H1 (cell line): ENCODE measurements at regions not wholly inside any gene's neighbourhood (a gene's known extent, or its start where the extent isn't known, plus 50 kb on each side); places are given as distances from the start of the nearest gene placed in this dataset.

Experiments
- CTCF ChIA-PET: fragments of 300-600 bp; sonication (Branson Sonifier 250); formaldehyde crosslinking; loops from one replicate; lab custom pipeline; 2021; ENCODE audit not compliant: partially characterized antibody; lab: Charles Lee
- POLR2A ChIA-PET: fragments of 300-600 bp; sonication (Branson Sonifier 250); formaldehyde crosslinking; loops from one replicate; lab custom pipeline; 2021; ENCODE audit warnings: inconsistent platforms; ENCODE audit not compliant: partially characterized antibody; lab: Charles Lee
- DNase-seq, 2 experiments: peaks; one replicate each; pipeline versions ENCODE4 v3.0.0 to v3.0.0-alpha.2; 2010 to 2022; ENCODE audit warnings: low spot score in 2 of 2, low read depth in 1 of 2, mixed read lengths in 1 of 2
- FAIRE-seq: peaks from 2 replicates; lab custom pipeline; 2011; peaks lifted over from hg19 to GRCh38; lab: Jason Lieb, UNC
- H2AFZ ChIP-seq: 2 replicates; pipeline ENCODE4 v1.8.1; 2012; ENCODE audit warnings: low read length, inconsistent platforms
- H2AK5ac ChIP-seq: 2 replicates; pipeline ENCODE4 v1.6.1; 2013; ENCODE audit warnings: low read depth, low read length
- H2BK120ac ChIP-seq: replicated peaks from 2 replicates; pipeline ENCODE3; 2013; ENCODE audit warnings: low read depth, low read length, inconsistent platforms
- H2BK12ac ChIP-seq: 2 replicates; pipeline ENCODE4 v1.6.1; 2013; ENCODE audit warnings: low read depth, low read length
- H2BK15ac ChIP-seq: 2 replicates; pipeline ENCODE4 v1.6.1; 2013; ENCODE audit warnings: low read length
- H2BK20ac ChIP-seq: 2 replicates; pipeline ENCODE4 v1.6.1; 2013; ENCODE audit warnings: low read length
- H2BK5ac ChIP-seq: 2 replicates; pipeline ENCODE4 v1.6.1; 2013; ENCODE audit warnings: low read depth, low read length
- H3K14ac ChIP-seq: 2 replicates; pipeline ENCODE4 v1.6.1; 2013; ENCODE audit warnings: inconsistent platforms; ENCODE audit not compliant: insufficient read length
- H3K18ac ChIP-seq: 2 replicates; pipeline ENCODE4 v1.6.1; 2013; ENCODE audit warnings: low read length; ENCODE audit errors: extremely low read depth
- H3K23ac ChIP-seq: 2 replicates; pipeline ENCODE4 v1.6.1; 2013; ENCODE audit warnings: inconsistent platforms; ENCODE audit not compliant: insufficient read length
- H3K23me2 ChIP-seq: 2 replicates; pipeline ENCODE4 v1.6.1; 2013; ENCODE audit warnings: low read depth, low read length
- H3K27ac ChIP-seq: 2 replicates; pipeline ENCODE4 v1.6.1; 2011; ENCODE audit warnings: low read depth, low read length, inconsistent platforms
- H3K27me3 ChIP-seq, 4 experiments: replicated peaks in 1 of 4; 1 replicate in 1 of 4; 2 replicates in 3 of 4; pipeline versions ENCODE4 v1.6.1 to v1.8.1; 2011 to 2013; ENCODE audit warnings: low read length in 3 of 4, mild to moderate bottlenecking in 3 of 4, inconsistent platforms in 2 of 4, mixed read lengths in 2 of 4, moderate library complexity in 1 of 4; ENCODE audit not compliant: control insufficient read depth in 3 of 4, insufficient read depth in 3 of 4; ENCODE audit errors: extremely low read depth in 1 of 4
- H3K36me3 ChIP-seq, 4 experiments: 2 replicates each; pipeline versions ENCODE4 v1.6.1 to v1.8.1; 2011 to 2013; ENCODE audit warnings: mild to moderate bottlenecking in 4 of 4, low read length in 3 of 4, moderate library complexity in 2 of 4, control low read depth in 1 of 4, inconsistent platforms in 1 of 4; ENCODE audit not compliant: insufficient read depth in 4 of 4, control insufficient read depth in 2 of 4
- H3K4ac ChIP-seq: replicated peaks from 2 replicates; pipeline ENCODE3; 2013; ENCODE audit warnings: low read length, low read depth, mixed read lengths, inconsistent platforms; ENCODE audit not compliant: insufficient read length
- H3K4me1 ChIP-seq, 4 experiments: replicated peaks in 1 of 4; 1 replicate in 1 of 4; 2 replicates in 3 of 4; pipeline versions ENCODE4 v1.6.1 to v1.8.1; 2011 to 2013; ENCODE audit warnings: low read length in 3 of 4, inconsistent platforms in 2 of 4, mixed read lengths in 1 of 4; ENCODE audit not compliant: insufficient read depth in 4 of 4, control insufficient read depth in 3 of 4
- H3K4me2 ChIP-seq, 2 experiments: 2 replicates each; pipeline versions ENCODE4 v1.6.1 to v1.8.1; 2011 to 2013; ENCODE audit warnings: low read depth in 2 of 2, low read length in 2 of 2, control low read depth in 1 of 2, inconsistent platforms in 1 of 2, mild to moderate bottlenecking in 1 of 2; ENCODE audit not compliant: insufficient read depth in 1 of 2
- H3K4me3 ChIP-seq, 4 experiments: fragments of 200-600, 300-600 bp in 1 of 4; sonication (generic), shearing (Covaris generic), sonication (Bioruptor Twin) in 1 of 4; 2 replicates each; pipeline versions ENCODE4 v1.5.1 to v1.8.1; 2011 to 2016; ENCODE audit warnings: low read length in 4 of 4, low read depth in 3 of 4, control low read depth in 2 of 4, inconsistent platforms in 2 of 4, mild to moderate bottlenecking in 2 of 4, mixed read lengths in 1 of 4, moderate library complexity in 1 of 4; ENCODE audit not compliant: insufficient read depth in 2 of 4; ENCODE audit errors: extremely low read depth in 1 of 4
- H3K56ac ChIP-seq: replicated peaks from 2 replicates; pipeline ENCODE3; 2013; ENCODE audit warnings: low read depth, mild to moderate bottlenecking, mixed read lengths, low read length, inconsistent platforms; ENCODE audit not compliant: insufficient read length
- H3K79me1 ChIP-seq: 2 replicates; pipeline ENCODE4 v1.6.1; 2013; ENCODE audit warnings: low read depth, low read length, control low read depth
- H3K79me2 ChIP-seq, 2 experiments: 2 replicates each; pipeline versions ENCODE4 v1.6.1 to v1.8.1; 2012 to 2013; ENCODE audit warnings: low read length in 2 of 2, mild to moderate bottlenecking in 2 of 2, inconsistent platforms in 1 of 2; ENCODE audit not compliant: insufficient read depth in 2 of 2, control insufficient read depth in 1 of 2
- H3K9ac ChIP-seq, 4 experiments: replicated peaks in 1 of 4; 1 replicate in 1 of 4; 2 replicates in 3 of 4; pipeline versions ENCODE4 v1.6.1 to v1.8.1; 2011 to 2013; ENCODE audit warnings: low read depth in 3 of 4, low read length in 3 of 4, control low read depth in 2 of 4, mild to moderate bottlenecking in 2 of 4, moderate library complexity in 2 of 4, inconsistent platforms in 1 of 4; ENCODE audit errors: extremely low read depth in 1 of 4
- H3K9me3 ChIP-seq, 2 experiments: 2 replicates each; pipeline versions ENCODE4 v1.6.1 to v1.8.1; 2012 to 2013; ENCODE audit warnings: mild to moderate bottlenecking in 2 of 2, moderate library complexity in 2 of 2, control low read depth in 1 of 2, inconsistent platforms in 1 of 2, low read depth in 1 of 2, low read length in 1 of 2, mixed read lengths in 1 of 2; ENCODE audit not compliant: insufficient read depth in 2 of 2
- H4K20me1 ChIP-seq, 2 experiments: replicated peaks in 1 of 2; 2 replicates each; pipeline versions ENCODE3 to v1.8.1; 2011 to 2013; ENCODE audit warnings: inconsistent platforms in 2 of 2, low read length in 2 of 2, mild to moderate bottlenecking in 1 of 2; ENCODE audit not compliant: insufficient read depth in 2 of 2, control insufficient read depth in 1 of 2
- H4K5ac ChIP-seq: 2 replicates; pipeline ENCODE4 v1.6.1; 2013; ENCODE audit warnings: low read length, low read depth, mixed read lengths, inconsistent platforms; ENCODE audit not compliant: insufficient read length
- H4K8ac ChIP-seq: 2 replicates; pipeline ENCODE4 v1.8.0; 2013; ENCODE audit warnings: mild to moderate bottlenecking, moderate library complexity, low read length, inconsistent platforms; ENCODE audit not compliant: insufficient read depth; ENCODE audit errors: extremely low read depth
- H4K91ac ChIP-seq: replicated peaks from 2 replicates; pipeline ENCODE3; 2013; ENCODE audit warnings: low read length, mixed read lengths, inconsistent platforms; ENCODE audit not compliant: insufficient read length
- CBX5 ChIP-seq: fragments of 300-800, 300-1000 bp; sonication (generic); IDR thresholded peaks from 2 replicates; pipeline ENCODE4 v1.7.1; 2016; ENCODE audit warnings: antibody characterized with exemption, low read length, low read depth
- CEBPB ChIP-seq: IDR thresholded peaks from 2 replicates; pipeline ENCODE4 v1.6.1; 2012; ENCODE audit warnings: low read depth, low read length
- CHD2 ChIP-seq: IDR thresholded peaks from 2 replicates; pipeline ENCODE4 v1.6.1; 2012; ENCODE audit warnings: low read length, improper control_type of control experiment
- EZH2 ChIP-seq: fragments of 200-600 bp; sonication (generic); IDR thresholded peaks from 2 replicates; pipeline ENCODE4 v1.7.1; 2012; ENCODE audit warnings: low read depth, mild to moderate bottlenecking, moderate library complexity, low read length, inconsistent platforms; ENCODE audit not compliant: severe bottlenecking
- GABPA ChIP-seq: IDR thresholded peaks from 2 replicates; pipeline ENCODE4 v1.6.1; 2011; ENCODE audit warnings: mild to moderate bottlenecking, low read length, moderate library complexity, borderline replicate concordance; ENCODE audit not compliant: insufficient read depth
- GTF2F1 ChIP-seq: IDR thresholded peaks from 2 replicates; pipeline ENCODE4 v1.6.1; 2012; ENCODE audit warnings: low read depth, low read length, improper control_type of control experiment, borderline replicate concordance
- HDAC2 ChIP-seq, 2 experiments: fragments of 300-600 bp in 1 of 2; sonication (generic) in 1 of 2; IDR thresholded peaks; 2 replicates each; pipeline ENCODE4 v1.6.1; 2011 to 2012; ENCODE audit warnings: low read depth in 2 of 2, low read length in 2 of 2, mild to moderate bottlenecking in 2 of 2, moderate library complexity in 2 of 2, borderline replicate concordance in 1 of 2, inconsistent platforms in 1 of 2
- JUND ChIP-seq: IDR thresholded peaks from 2 replicates; pipeline ENCODE4 v1.6.1; 2011; ENCODE audit warnings: mild to moderate bottlenecking, improper control_type of control experiment, low read length
- PHF8 ChIP-seq: fragments of 200-600 bp; sonication (generic); conservative IDR thresholded peaks from 2 replicates; pipeline ENCODE4 v1.7.1; 2012; ENCODE audit warnings: low read depth, mild to moderate bottlenecking, inconsistent platforms, low read length, moderate library complexity
- POLR2AphosphoS5 ChIP-seq: IDR thresholded peaks from 2 replicates; pipeline ENCODE4 v1.6.1; 2011; ENCODE audit warnings: low read depth, low read length
- RAD21 ChIP-seq, 2 experiments: IDR thresholded peaks in 1 of 2; conservative IDR thresholded peaks in 1 of 2; 2 replicates each; pipeline ENCODE4 v1.6.1; 2011; ENCODE audit warnings: low read depth in 2 of 2, low read length in 2 of 2, improper control_type of control experiment in 1 of 2, inconsistent platforms in 1 of 2, mild to moderate bottlenecking in 1 of 2, moderate library complexity in 1 of 2
- SAP30 ChIP-seq: fragments of 300-600 bp; sonication (generic); IDR thresholded peaks from 2 replicates; pipeline ENCODE4 v1.7.1; 2012; ENCODE audit warnings: low read length, moderate library complexity, mild to moderate bottlenecking, inconsistent platforms; ENCODE audit not compliant: insufficient read depth, insufficient replicate concordance
- SP4 ChIP-seq: IDR thresholded peaks from 2 replicates; pipeline ENCODE4 v1.6.1; 2012; ENCODE audit warnings: low read length, inconsistent platforms
- WGBS, 2 experiments: shearing (Covaris generic) in 1 of 2; methylation state at CpG; one replicate each; pipeline versions ENCODE4 v1.1.6 to v1.1.7; 2013 to 2015; ENCODE audit warnings: low lambda C conversion rate in 2 of 2, mixed read lengths in 2 of 2, inconsistent platforms in 1 of 2, low coverage in 1 of 2, missing lambda C conversion rate in 1 of 2; ENCODE audit not compliant: insufficient replicate concordance in 2 of 2, insufficient coverage in 1 of 2, insufficient read length in 1 of 2; ENCODE audit errors: extremely low coverage in 1 of 2, missing lambda C conversion rate in 1 of 2; 5-methylcytosine and 5-hydroxymethylcytosine counted together
- TF ChIP-seq, protein P1 (sequence below): IDR thresholded peaks from 2 replicates; pipeline ENCODE4 v1.6.1; 2011; ENCODE audit warnings: low read length, improper control_type of control experiment

DNA sequence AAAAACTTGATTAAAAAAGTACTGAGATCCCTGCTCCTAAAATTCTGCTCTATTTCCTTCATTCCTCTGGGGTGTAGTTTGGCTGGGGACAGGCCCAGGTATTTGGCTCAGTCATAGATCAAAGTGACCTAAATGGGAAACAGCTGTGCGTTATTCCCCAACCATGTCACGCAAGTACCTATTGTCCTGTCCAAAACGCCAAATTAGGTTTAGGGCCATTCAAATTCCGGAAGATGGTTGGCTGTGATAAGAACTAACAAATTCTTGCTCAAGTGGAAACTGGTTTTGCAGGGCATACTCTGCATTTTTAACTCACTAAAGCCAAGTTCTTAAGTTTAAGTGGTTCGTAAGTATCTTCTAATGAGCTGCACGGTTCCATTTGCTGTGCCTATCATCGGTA, 147.6 kb upstream of the TMEM170B start:
- DNase-seq: no peak
- Histone ChIP-seq H4K91ac (no peak overlapping the region), H3K4me2 (no peak overlapping the region), H3K79me2 (no peaks in the 10 kb centered on the region), H4K20me1 (no peaks in the 10 kb centered on the region), H3K9ac (no peak overlapping the region), H4K5ac (no peak overlapping the region), H3K14ac (no peak overlapping the region), H2AK5ac (no peak overlapping the region)
- 94% methylated on average over 7 of the region's 7 CpGs; no CpG with 5 or more reads in 1 of the 2 experiments for WGBS, 2 experiments
- TF ChIP-seq GABPA: no peak
- no peak for TF ChIP-seq SP4
- no peak for TF ChIP-seq CHD2
- TF ChIP-seq RAD21 (IDR thresholded peaks at IDR 0.05 in 1 of 2, conservative IDR thresholded peaks at IDR 0.05 in 1 of 2; ENCODE audit: low read depth in 2 of 2, low read length in 2 of 2): no peak
- no peak for TF ChIP-seq EZH2
- no peak for TF ChIP-seq CBX5
- no peak for TF ChIP-seq SAP30
- no peak for TF ChIP-seq GTF2F1
- no peak for TF ChIP-seq CEBPB
- no peak for TF ChIP-seq PHF8
- no peak for TF ChIP-seq JUND
- TF ChIP-seq, protein P1, sequence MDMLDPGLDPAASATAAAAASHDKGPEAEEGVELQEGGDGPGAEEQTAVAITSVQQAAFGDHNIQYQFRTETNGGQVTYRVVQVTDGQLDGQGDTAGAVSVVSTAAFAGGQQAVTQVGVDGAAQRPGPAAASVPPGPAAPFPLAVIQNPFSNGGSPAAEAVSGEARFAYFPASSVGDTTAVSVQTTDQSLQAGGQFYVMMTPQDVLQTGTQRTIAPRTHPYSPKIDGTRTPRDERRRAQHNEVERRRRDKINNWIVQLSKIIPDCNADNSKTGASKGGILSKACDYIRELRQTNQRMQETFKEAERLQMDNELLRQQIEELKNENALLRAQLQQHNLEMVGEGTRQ: no peak
- no peak for TF ChIP-seq HDAC2 (IDR thresholded peaks at IDR 0.05; ENCODE audit: borderline replicate concordance in 1 of 2, low read depth in 2 of 2, low read length in 2 of 2)
- no peak for TF ChIP-seq POLR2AphosphoS5
- TF ChIP-seq, all 59 proteins: peak for 0
- ChIA-PET POLR2A (no interaction called here), CTCF (no interaction called here)
- Histone ChIP-seq H3K23ac (no peak overlapping the region), H2BK5ac (no peak overlapping the region), H3K4ac (no peak overlapping the region), H3K36me3 (no peaks in the 10 kb centered on the region), H4K8ac (no peak overlapping the region), H3K56ac (no peak overlapping the region), H2BK15ac (no peak overlapping the region), H3K27me3 (no peaks in the 10 kb centered on the region), H3K23me2 (no peaks in the 10 kb centered on the region; the same call in 1 of the 2 replicates), H2BK120ac (no peak overlapping the region), H3K4me3 (no peak overlapping the region), H2BK20ac (no peak overlapping the region), H3K18ac (no peak overlapping the region), H3K9me3 (no peaks in the 10 kb centered on the region), H3K79me1 (no peaks in the 10 kb centered on the region), H3K4me1 (no peaks in the 10 kb centered on the region), H2BK12ac (no peak overlapping the region), H2AFZ (no peak overlapping the region), H3K27ac (no peak overlapping the region)
- FAIRE-seq: no peak
